ENCODE measurements at regions not wholly inside any gene's neighbourhood (a gene's known extent, or its start where the extent isn't known, plus 50 kb on each side); places are given as distances from the start of the nearest gene placed in this dataset.

DNA sequence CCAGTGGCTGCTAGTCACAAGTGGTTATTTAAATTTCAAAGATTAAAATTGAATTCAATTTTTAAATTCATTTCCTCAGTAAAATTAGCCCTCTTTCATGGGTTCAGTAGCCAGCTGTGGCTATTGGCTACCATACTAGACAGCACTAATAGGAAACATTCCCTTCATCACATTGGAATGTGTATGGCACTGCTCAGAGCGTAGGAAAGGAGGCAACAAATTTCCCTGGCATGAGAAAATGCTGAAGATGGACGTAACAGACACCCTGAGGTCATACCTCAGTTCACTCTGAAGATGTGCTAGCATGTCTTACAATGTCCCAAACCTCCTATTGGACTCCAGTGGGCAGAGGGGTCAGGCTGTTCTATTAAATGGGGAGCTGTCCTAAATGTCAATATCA is 96.4 kb downstream of the C1QL2 start:
- no peaks in the 10 kb centered on the region; the same call in 1 of the 2 replicates for H3F3A ChIP-seq (ENCODE audit: insufficient read depth)
- H3K27ac ChIP-seq: no peak overlapping the region
- H3K27me3 ChIP-seq (replicated peaks; ENCODE audit: insufficient read depth): peaks cover 3% of the 10 kb centered on the region
- no peaks in the 10 kb centered on the region for H3K9me2 ChIP-seq (ENCODE audit: insufficient read depth)
- no peaks in the 10 kb centered on the region for H3K36me3 ChIP-seq (ENCODE audit: low read depth)
- 0 to 2% methylated on average over 2 of the region's 2 CpGs for WGBS, 2 experiments (ENCODE audit: low coverage in 1 of 2, low lambda C conversion rate in 2 of 2, missing lambda C conversion rate in 2 of 2)
- H3K4me1 ChIP-seq (ENCODE audit: insufficient read depth): no peaks in the 10 kb centered on the region
- in situ Hi-C loops (cut with MboI): no loop called here
- no peak overlapping the region for H2AFZ ChIP-seq
- H3K79me2 ChIP-seq (ENCODE audit: insufficient read depth): no peaks in the 10 kb centered on the region
- DNase-seq: no peak
- no peak for TF ChIP-seq EZH2phosphoT487 (IDR thresholded peaks at IDR 0.05; ENCODE audit: insufficient read depth, low read depth)
- TF ChIP-seq EZH2 (IDR thresholded peaks at IDR 0.05; ENCODE audit: insufficient read depth, poor library complexity, severe bottlenecking): no peak
- no peaks in the 10 kb centered on the region for H4K20me1 ChIP-seq (ENCODE audit: insufficient read depth)
- H3K4me3 ChIP-seq: no peak overlapping the region
- no peaks in the 10 kb centered on the region for H3K9me3 ChIP-seq (ENCODE audit: low read depth)
- no peak overlapping the region for H3K4me2 ChIP-seq (ENCODE audit: unreplicated experiment)
- no peak overlapping the region for H3K9ac ChIP-seq

DNA sequence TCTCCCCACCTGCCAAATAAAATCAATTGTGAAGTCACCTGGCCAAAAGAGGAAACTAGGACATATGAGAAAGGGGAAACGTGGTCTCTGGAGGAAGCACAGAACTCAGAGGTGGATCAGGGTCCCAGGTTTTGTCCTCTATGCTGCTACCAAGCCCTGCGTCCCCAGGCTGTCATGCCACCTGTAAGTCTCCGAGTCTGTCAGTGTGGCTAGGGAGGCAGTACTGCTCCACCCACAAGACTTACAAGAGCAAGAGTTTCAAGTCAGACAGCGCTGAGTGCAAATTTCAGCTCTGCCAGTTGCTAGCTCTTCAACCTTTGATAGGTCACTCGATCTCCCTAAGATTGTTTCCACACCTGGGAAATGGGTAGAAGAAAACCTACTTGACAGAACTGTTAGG is 98.6 kb downstream of the C1QL2 start:
- H3F3A ChIP-seq (ENCODE audit: insufficient read depth): no peaks in the 10 kb centered on the region
- 28 to 31% methylated on average over 5 of the region's 5 CpGs for WGBS, 2 experiments (ENCODE audit: low coverage in 1 of 2, low lambda C conversion rate in 2 of 2, missing lambda C conversion rate in 2 of 2)
- H3K27ac ChIP-seq: no peak overlapping the region
- no peaks in the 10 kb centered on the region for H3K36me3 ChIP-seq (ENCODE audit: low read depth)
- no peaks in the 10 kb centered on the region for H3K79me2 ChIP-seq (ENCODE audit: insufficient read depth)
- no peak overlapping the region for H3K4me2 ChIP-seq (ENCODE audit: unreplicated experiment)
- DNase-seq: no peak
- peaks cover 3% of the 10 kb centered on the region for H3K27me3 ChIP-seq (replicated peaks; ENCODE audit: insufficient read depth)
- TF ChIP-seq EZH2 (IDR thresholded peaks at IDR 0.05; ENCODE audit: insufficient read depth, poor library complexity, severe bottlenecking): no peak
- no peak for TF ChIP-seq EZH2phosphoT487 (IDR thresholded peaks at IDR 0.05; ENCODE audit: insufficient read depth, low read depth)
- H3K4me1 ChIP-seq (ENCODE audit: insufficient read depth): no peaks in the 10 kb centered on the region
- in situ Hi-C loops (cut with MboI): no loop called here
- H2AFZ ChIP-seq: no peak overlapping the region
- H3K9me3 ChIP-seq (ENCODE audit: low read depth): no peaks in the 10 kb centered on the region
- no peaks in the 10 kb centered on the region for H3K9me2 ChIP-seq (ENCODE audit: insufficient read depth)
- H4K20me1 ChIP-seq (ENCODE audit: insufficient read depth): no peaks in the 10 kb centered on the region
- no peak overlapping the region for H3K9ac ChIP-seq
- no peak overlapping the region for H3K4me3 ChIP-seq

DNA sequence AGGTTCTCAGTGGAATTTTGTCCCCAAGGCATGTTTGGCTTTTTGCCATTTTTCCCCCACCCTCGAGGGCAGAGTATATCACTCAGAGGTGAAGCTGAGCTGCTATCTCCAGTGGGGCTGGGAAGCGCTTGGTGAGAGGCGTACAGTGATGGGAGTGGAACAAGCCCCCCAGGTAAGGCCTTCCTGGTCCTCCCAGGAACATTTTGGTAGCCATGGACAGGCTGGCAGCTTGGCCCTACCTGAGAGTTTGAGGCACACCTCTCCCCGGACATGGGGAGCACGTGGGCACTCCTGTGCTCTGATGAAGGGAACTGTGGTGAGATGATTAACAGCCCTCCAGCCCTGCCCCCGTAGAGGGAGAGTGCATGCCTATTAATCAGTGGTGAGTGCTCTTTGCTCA is 99.3 kb downstream of the C1QL2 start:
- in situ Hi-C loops (cut with MboI): no loop called here
- H3K27me3 ChIP-seq (replicated peaks; ENCODE audit: insufficient read depth): peaks cover 3% of the 10 kb centered on the region

DNA sequence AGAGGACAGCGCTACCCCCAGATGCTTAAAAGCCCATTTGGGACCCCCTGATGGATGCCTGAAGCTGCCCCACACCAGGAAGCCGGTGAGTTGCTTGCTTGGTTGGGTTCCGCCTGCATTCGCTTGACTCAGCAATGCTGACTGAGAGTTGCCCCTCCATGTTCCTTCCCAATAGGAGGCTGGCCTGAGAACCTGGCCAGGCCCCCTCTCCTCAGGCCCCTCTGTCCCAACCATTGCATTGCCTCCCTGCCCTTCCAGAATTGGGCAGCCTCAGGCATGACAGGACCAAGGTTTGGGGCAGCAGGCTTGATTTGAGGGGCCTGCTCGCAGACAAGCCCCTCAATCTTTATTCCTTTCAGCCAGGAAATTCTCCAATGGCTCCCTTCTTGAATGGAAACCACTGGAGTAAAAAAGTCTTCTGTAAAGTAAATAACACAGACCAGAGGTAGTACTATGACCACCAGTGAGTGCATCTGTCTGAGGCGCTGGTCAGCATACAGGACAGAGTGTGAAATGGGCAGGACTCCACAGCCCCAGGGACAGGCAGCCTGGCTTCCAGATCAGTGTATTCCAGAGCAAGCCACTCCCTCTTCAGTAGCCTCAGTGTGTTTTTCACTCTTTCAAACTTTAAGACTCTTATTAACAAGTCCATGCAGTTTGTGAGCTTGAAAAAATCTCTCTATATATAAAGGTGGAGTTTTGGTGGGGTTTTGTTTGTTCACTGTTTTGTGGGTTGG is 104.7 kb downstream of the C1QL2 start:
- H3F3A ChIP-seq (ENCODE audit: insufficient read depth): no peaks in the 10 kb centered on the region
- no peaks in the 10 kb centered on the region for H3K9me3 ChIP-seq (ENCODE audit: low read depth)
- no peak overlapping the region for H2AFZ ChIP-seq
- H3K79me2 ChIP-seq (ENCODE audit: insufficient read depth): no peaks in the 10 kb centered on the region
- no peaks in the 10 kb centered on the region for H3K36me3 ChIP-seq (ENCODE audit: low read depth)
- TF ChIP-seq EZH2 (IDR thresholded peaks at IDR 0.05; ENCODE audit: insufficient read depth, poor library complexity, severe bottlenecking) (no peak), EZH2phosphoT487 (IDR thresholded peaks at IDR 0.05; ENCODE audit: insufficient read depth, low read depth) (no peak)
- no peak for DNase-seq
- H3K9me2 ChIP-seq (ENCODE audit: insufficient read depth): no peaks in the 10 kb centered on the region
- no peak overlapping the region for H3K9ac ChIP-seq
- no peaks in the 10 kb centered on the region for H3K4me1 ChIP-seq (ENCODE audit: insufficient read depth)
- H3K4me2 ChIP-seq (ENCODE audit: unreplicated experiment): no peak overlapping the region
- in situ Hi-C loops (cut with MboI): no loop called here
- no peak overlapping the region for H3K4me3 ChIP-seq
- WGBS, 2 experiments (ENCODE audit: low coverage in 1 of 2, low lambda C conversion rate in 2 of 2, missing lambda C conversion rate in 2 of 2): 47% methylated on average over 6 of the region's 6 CpGs
- peaks cover 18% of the 10 kb centered on the region for H3K27me3 ChIP-seq (replicated peaks; ENCODE audit: insufficient read depth)
- H3K27ac ChIP-seq: no peak overlapping the region
- no peaks in the 10 kb centered on the region; the same call in 1 of the 2 replicates for H4K20me1 ChIP-seq (ENCODE audit: insufficient read depth)

More for the DNA sequence above, 99.3 kb downstream of the C1QL2 start:
- WGBS, 2 experiments (ENCODE audit: low coverage in 1 of 2, low lambda C conversion rate in 2 of 2, missing lambda C conversion rate in 2 of 2): 35 to 39% methylated on average over 6 of the region's 6 CpGs
- Histone ChIP-seq H3F3A (ENCODE audit: insufficient read depth) (no peaks in the 10 kb centered on the region), H3K4me1 (ENCODE audit: insufficient read depth) (no peaks in the 10 kb centered on the region), H3K9ac (no peak overlapping the region), H3K9me2 (ENCODE audit: insufficient read depth) (no peaks in the 10 kb centered on the region), H3K36me3 (ENCODE audit: low read depth) (no peaks in the 10 kb centered on the region), H2AFZ (no peak overlapping the region), H3K79me2 (ENCODE audit: insufficient read depth) (no peaks in the 10 kb centered on the region), H3K4me2 (ENCODE audit: unreplicated experiment) (no peak overlapping the region), H3K27ac (no peak overlapping the region), H3K4me3 (no peak overlapping the region), H3K9me3 (ENCODE audit: low read depth) (no peaks in the 10 kb centered on the region), H4K20me1 (ENCODE audit: insufficient read depth) (no peaks in the 10 kb centered on the region)
- TF ChIP-seq EZH2phosphoT487 (IDR thresholded peaks at IDR 0.05; ENCODE audit: insufficient read depth, low read depth): no peak
- no peak for TF ChIP-seq EZH2 (IDR thresholded peaks at IDR 0.05; ENCODE audit: insufficient read depth, poor library complexity, severe bottlenecking)
- DNase-seq: no peak

Measured in GM23248 (cell line).